Stimulated activated CD8-positive, alpha-beta memory T cell treated with anti-CD3 and anti-CD28 coated beads, Interleukin-7, amount 100 ng/mL, for 24 hours (primary cell): ENCODE measurements at regions not wholly inside any gene's neighbourhood (a gene's known extent, or its start where the extent isn't known, plus 50 kb on each side); places are given as distances from the start of the nearest gene placed in this dataset.

ENCODE experiments used
- DNase-seq: peaks from one replicate; pipeline ENCODE4 v3.0.0-alpha.2; 2020; ENCODE audit warnings: low read depth

DNA sequence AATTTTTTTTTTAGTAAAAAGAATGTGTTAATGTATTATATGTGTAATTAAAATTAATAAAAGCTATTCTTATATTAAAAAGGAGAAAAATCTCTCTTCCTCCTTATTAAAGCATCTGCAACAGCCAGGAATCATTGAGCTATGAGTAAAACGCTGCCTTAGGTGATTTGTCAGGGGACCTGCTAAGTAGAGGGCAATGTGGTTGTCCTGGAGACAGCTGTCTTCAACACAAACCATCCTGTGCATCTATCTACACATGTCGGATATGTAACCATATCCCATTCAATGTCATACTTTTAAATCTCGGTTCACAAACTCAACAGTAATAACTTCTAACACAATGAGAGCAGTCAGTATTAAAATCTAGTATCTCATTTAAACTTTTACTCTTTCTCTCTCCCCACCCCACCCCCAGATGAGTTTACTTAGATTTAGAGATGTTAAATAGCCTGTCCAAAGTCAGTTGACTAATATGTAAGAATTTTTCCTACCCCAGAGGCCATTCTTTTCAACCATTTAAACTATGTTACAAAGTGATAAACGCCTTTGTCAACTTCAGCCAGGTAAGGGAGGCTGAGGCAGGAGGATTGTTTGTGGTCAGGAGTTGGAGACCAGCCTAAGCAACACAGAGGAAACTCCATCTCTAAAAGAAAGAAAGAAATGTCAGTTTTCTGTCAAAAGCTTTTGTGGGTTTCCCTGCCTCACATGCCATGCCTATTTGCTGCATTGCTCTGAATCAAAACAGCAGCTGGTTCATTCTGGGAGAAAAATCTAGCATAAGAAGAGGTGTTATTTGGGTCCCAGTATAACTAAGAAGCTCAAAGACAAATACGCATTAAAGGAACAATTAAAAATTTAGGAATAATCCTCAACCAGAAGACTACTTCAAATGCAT is 413.7 kb upstream of the CCDC196 start:
- DNase-seq: no peak

DNA sequence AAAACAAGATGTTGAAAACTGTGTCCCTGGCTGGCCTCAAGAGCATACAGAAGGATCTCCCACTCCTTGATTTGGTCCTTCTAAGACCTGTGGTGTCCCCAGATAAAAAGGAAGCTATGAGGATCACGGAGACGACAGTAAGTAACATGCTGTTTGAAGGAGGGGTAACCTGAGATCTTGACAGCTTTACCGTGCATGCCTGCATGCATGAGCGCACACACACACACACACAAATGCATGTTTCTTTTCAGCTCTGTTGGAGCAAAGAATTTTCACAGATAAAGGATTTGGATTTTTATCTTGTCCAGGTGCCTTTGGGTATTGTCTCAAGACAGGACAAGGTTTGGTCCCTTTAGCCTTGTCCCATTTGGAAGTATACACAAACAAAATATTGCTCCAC is 411.6 kb upstream of the CCDC196 start:
- no peak for DNase-seq

DNA sequence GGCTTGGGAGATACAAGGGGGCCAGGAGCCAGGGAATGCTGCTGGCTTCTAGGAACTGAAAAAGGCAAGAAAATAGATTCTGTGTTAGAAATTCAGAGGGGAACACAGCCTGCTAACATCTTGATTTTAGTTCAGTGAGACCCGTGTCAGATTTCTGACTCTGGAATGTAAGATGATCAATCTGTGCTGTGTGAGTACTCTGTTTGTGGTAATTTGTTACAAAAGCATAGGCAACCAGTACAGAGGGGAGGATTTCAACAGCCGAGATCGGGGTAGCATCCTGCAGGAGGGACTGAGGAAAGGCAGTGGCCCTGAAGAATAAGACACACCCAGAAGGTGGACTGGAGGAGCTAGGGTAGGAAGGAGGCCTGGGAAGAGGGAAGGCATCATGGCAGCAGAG is 410.0 kb upstream of the CCDC196 start:
- no peak for DNase-seq

DNA sequence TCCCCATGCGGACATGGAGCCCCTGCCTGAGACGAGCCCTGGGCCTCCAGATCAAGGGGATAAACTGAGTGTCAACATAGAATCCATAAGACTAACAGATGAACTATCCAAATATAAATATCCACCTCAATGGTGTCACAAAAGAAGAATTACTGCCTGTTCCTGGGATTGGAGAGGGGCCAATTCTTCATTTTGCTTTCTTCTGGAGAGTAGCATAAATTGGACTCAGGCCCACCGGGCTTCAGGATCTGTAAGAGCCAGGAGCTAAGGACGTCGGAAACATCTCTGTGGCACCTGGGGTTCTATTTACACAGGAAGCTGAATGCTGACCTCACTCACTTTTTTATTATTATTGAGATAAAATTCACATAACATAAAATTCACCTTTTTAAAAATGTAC is 408.2 kb upstream of the CCDC196 start:
- no peak for DNase-seq

DNA sequence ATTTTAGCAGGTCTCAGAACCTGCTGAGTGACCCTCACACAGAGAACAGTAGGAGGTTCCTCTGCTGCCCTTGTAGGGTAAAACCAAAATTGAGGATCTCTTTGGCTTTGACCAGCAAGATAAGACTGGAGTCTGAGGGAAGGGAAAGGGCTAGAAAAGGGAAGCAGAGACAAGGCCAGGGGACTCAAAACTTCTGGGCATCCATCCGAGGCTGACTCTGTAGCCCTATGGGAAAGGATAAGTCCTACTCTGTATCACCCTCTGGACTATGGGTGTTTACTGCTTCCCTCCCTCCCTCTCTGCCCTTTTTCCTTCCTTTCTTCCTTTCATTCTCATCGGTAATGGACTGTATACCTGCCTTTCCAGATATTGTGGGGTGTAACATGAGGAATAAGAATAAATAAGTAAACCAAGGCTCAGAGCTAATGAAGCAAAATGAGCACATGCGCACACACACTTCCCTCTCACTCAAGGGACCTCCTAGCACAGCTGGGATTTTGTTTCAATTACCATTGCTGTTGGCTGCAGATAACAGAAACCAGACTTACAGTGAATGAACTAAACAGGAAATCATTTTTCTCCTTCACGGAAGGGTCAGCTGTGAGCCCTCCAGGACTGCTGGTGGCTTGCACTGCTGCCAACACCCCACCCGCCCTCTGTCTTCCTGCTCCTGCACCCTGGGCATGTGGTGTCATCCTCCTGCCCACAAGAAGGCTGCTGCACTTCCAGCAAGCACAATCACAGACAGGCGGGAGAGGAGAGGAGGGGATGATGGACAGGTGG is 404.4 kb upstream of the CCDC196 start:
- DNase-seq: no peak

DNA sequence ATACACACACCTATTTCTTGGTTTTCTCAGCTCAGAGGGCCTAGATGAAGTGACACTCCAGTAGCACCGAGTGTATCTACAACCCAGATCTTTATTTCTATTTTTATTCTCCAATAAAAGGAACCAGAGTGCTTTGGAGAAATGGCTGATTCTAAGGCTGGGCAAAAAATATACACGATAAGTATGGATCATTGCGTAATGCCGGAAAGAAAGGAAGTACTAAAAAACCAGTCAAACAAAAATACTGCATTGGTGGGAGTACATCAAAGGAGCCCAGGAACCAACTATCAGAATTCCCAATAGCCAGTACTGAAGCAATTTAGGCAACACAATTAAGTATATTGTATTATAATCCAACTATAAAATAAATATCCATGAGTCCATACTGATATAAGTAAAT is 400.9 kb upstream of the CCDC196 start:
- DNase-seq: no peak

DNA sequence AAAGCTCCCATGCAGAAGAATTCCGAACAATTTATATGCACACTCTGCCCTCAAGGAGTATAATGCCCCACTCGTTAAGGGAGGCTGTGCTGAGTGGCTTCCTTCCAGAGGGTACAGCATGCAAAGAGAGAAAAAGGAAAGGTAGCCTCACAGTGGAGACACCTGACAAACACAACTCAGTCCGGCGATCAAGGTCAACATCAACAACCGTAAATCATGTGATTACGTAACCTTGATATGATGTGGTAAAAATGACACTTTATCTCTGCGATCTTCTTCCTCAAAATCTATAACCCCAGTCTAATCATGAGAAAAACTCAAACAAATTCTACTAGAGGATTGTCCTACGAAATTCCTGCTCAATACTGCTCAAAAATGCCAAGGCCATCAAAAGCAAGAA is 400.5 kb upstream of the CCDC196 start:
- DNase-seq: no peak

DNA sequence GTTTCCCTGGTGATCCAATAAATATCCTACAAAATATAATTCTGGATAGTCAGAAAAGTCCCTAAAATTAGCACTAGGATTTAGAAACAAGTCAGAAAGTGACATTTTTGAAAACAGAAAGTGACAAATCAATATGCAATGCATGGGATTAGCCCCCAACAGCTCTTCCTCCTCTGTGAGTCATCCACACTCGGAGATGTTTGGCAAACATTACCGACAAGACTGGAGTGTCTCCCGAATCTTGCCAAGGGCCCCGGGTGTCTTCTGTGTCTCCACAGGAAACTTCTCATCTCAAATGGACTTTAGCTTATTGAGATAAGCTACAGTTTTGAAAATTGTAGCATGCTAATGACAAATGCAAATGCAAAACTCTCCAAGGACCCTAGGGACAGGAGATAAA is 398.9 kb upstream of the CCDC196 start:
- no peak for DNase-seq

DNA sequence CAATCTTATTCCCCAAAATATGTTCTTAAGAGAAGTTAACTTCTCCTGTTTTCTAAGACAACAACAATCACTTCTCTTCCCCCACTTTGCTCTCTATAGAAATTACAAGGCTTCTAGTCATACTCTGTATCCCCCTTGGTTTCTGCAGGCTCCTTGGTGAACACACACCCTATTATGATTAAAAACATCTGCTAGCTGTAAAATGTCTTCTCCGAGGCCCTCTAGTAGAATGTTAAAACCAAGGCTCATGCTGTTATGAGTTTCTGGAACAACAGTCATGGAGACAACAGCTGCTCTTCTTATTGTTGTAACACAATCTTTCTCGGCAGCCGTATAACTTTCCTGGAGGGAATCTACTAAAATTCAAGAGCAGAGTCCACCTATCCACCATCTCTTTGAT is 397.5 kb upstream of the CCDC196 start:
- no peak for DNase-seq

DNA sequence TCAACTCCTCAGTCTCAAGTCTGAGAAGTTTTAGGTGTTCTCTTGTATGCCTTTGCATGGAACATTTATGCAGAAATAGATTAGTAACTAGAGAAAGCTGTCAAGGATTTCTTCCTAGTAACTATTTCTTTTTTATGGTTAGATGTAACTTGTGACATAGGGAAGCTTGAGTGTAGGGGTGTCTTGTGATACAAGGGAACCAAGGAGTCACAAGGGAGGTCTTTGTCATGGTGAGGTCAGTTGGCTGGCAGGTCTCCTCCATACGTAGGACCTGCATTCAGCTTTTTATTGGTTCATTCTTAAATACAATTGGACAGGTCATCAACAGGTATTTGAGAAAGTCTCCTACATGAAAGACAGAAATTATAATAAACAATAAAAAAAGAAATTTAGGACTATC is 394.0 kb upstream of the CCDC196 start:
- DNase-seq: no peak

DNA sequence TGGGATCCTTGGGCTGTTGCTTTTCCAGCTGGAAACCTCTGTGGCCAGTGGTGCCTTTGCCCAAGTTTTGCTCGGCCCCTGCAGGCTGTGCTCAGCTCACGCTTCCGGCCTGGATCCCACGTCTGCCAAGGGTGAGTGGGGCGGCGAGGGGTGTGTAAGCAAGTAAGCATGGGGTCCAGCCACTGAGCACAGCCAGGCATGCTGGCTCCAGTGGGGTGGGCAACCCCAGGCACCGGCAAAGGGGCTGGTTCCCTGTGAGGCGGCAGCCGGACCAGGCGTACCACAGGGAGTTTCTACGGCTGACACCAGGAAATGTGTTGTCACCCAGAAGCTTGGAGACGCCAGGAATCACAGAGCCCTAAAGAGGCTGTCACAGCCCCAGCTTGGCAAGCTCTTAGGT is 393.4 kb upstream of the CCDC196 start:
- DNase-seq: no peak

DNA sequence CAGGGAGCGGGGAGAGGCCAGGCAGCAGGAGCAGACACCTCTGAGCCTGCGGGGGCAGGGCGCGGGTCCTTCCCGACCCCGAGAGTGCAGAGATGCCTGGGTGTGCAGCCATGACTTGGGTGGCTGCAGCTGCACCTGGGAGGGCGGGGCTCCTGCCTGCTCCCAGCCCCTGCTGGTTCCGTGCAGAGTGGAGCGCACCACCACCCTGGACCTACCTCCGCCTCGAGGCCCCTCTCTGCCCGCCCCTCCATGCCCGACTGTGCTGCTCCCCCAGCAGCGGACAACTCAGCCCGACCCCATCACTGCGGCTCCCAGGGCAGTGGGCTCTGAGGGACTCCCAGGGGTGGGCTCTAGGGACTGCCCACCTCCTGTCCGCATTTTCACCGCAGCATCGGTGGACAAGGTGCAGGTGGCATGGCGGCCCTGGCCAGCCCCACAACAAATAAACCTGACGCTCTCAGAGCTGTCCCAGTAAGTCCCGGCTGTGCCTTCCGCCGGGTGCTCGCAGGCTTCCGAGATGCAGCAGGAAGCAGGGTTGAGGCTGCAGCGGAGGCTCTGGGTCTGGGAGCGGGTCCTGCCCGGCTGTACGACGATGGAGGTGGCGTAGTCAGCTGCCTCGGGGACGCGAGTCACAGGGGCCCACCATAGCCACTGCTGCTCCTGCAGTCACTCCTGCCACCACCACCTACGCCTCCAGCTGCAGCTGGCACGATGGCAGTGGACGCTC is 392.0 kb upstream of the CCDC196 start:
- no peak for DNase-seq

DNA sequence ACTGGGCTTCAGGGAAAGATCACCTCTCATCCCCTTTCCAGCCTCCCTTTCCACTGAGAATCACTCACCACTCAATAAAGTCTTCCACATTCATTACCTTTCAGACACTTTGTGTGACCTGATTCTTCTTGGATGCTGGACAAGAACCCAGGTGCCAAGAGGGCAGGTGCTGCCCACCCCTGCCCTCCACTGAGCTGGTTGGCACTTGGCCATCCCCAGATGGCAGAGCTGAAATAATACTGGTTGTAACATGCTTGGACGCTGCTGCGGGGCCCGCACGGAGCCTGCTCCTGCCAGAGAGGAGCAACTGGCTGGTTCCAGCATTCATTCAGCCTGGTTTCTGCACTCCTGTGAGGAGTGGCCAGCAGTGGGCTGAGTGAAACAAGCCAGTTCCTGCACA is 386.7 kb upstream of the CCDC196 start:
- DNase-seq: no peak

DNA sequence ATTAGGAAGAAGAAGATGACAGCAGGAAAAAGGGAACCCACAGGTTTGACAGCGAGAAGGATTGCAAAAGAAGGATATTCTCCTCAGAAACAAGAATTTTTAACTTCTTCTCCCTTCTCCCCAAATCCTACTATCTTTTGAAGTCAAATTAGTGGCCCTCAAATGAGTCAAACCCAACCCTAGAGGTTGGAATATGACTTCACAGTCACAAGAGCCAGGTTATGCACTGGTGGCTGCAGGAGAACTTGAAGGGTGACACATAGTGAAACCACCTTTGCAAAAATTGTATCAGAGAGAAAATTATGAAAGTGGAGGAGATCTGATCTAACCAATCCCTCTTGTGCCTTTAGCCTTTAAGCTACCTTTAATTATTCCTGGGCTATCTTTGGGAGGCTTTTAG is 386.2 kb upstream of the CCDC196 start:
- no peak for DNase-seq

DNA sequence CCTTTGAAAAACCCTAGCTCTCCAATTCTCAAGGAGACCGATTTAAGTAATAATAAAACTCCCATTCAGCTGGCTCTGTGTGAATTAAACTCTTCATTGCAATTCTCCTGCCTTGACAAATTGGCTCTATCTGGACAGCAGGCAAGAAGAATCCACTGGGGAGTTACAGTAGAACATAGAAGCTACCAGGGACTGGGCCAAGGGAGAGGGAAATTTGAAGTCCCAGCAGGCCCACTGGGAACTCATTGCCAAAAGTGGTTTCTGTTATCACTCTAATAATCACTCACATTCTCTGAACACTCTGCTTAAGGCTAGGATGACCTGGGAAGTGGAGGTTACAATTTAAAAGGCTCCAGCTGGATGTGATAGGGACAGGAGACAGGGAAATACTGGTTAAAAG is 384.5 kb upstream of the CCDC196 start:
- no peak for DNase-seq

DNA sequence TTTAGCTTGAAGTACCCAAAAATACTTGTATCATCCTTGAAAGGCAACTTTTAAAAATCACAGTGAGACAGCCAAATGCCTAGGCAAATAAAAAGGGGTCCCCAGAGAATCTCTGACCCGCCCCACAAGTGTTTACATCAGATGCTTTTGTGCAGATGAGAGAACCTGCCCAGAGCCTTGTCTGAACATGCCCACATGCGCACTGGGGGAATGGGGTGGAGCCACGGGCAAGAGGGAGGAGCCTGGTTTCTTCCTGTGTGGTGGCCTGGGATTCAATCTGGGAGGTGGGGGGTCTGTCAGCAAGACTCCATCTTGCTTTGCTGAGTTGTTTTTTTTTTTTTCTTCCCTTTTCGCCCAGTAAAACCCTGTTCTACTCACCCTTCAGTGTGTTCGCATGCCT is 381.7 kb upstream of the CCDC196 start:
- DNase-seq: no peak

DNA sequence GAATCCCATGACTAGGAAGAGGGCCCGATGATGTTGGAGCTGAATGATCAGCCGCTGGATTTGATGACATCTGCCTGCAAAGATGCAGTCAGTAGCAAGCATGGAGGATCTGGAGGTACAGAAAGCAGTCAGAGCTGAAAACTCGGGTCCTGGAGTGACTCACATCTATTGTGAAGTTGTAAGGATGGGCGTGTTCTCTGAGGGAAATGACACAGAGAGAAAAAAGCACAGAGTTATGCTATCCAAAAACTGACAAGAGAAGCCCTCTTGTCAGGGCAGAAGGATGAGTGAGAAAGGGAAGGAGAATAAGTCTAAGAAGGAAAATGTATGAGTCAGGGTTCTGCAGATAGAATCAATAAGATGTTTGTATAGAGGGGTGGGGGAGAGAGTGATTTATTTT is 380.4 kb upstream of the CCDC196 start:
- DNase-seq: no peak

DNA sequence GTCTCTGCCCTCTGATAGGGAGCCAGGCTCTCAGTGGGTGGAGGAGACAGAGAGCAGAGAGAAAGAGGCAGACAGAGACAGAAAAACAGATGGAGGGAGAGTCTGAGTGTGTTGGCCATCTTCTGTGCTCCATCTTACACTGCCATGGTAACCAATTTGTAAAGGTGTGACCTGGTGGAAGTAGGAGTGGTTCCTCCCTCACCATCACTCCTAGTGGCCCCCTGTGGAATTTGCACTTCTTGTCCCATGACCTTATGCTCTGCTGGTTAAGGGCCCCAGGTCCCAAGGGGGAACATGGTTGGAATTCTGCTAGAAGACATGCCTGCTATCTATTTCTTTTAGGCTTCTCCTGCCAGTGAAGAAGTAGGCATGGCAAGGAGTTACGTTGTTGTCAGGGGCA is 376.7 kb upstream of the CCDC196 start:
- DNase-seq: no peak

DNA sequence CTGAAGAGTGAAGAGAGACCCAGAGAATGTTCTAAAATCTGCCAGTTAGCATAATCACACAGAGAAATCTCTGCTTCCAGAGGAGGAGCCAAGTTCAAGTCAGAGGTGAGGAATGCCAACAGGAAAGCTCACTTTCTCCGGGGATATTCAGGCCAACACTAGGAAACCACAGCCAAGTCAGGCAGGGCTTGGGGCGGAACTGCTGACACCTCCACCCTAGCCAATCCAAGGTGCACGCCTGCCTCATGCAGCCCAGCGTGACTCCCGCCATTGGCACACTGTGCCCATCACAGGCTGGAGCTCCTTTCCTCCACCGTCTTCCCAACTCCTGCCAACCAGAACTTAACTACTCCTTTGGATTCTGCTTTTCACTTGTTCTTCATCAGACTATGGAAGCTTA is 374.3 kb upstream of the CCDC196 start:
- DNase-seq: no peak

DNA sequence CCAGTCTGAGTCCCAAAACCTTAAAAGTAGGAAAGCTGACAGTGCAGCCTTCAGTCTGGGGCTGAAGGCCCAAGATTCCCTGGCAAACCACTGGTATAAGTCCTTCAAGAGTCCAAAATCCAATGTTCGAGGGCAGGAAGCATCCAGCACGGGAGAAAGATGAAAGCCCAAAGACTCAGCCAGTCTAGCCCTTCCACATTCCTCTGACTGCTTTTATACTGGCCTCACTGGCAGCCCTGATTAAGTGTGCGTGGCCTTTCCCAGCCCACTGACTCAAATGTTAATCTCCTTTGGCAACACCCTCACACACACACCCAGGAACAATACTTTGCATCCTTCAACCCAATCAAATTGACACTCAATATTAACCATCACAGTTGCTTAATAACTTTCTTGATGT is 372.1 kb upstream of the CCDC196 start:
- no peak for DNase-seq

DNA sequence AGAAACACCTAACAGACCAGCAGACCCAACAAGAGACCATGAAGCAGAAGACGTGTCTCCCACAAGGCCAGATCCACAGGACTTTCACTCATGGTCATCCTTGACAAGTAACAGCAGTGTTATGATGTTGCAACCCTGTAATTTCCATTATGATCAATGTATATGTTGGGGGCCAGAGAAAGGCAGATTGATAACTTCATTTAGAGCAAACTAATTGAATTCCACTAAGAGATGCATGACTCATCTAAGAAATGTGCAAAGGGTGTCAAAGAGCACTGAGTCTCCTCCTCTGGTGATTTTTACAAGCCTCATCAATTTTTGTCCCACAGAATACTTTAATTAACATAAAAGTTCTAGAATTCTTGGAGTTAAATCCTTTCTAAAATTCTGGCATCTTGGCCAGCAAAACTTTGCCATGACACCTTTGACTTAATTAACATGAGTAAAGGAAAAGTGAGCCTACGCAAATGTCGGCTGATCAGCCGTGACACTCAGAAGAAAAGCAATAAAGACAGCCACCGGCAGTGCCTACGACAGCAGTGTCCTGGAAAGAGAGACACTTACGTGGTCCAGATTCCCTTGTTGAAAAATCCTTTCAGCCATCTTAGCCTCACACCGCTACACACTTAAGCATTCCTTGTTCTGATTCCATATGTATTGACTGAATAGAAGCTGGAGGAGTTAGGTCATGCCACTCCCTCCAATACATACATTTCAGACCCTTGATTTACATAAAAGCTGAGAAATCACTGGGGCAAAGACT is 370.2 kb upstream of the CCDC196 start:
- DNase-seq: no peak

DNA sequence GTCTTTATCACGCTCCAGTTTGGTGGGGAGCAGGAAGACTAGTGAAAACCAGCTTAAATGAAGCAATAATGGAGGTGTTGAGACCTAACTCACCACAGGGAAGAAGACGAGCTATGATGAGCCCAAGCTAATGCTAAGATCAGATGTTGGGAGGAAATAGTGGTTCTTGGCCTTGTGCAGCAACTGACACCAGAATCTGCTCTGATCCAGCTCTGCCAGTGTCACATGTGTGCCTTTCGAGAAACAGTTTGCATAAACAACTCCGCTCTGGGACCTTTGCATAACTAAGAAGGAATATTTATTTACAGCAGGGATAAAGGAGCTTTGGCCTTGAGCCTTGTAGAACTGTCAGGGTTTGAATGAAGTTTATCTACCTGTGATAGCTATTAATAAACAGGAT is 369.4 kb upstream of the CCDC196 start:
- DNase-seq: no peak
